Neural cell (in vitro differentiated cells): ENCODE measurements at regions not wholly inside any gene's neighbourhood (a gene's known extent, or its start where the extent isn't known, plus 50 kb on each side); places are given as distances from the start of the nearest gene placed in this dataset.

Experiments used
- H2AFZ ChIP-seq: fragments of 200-600, 300-800 bp; sonication (generic), shearing (Covaris generic); 2 replicates; pipeline ENCODE4 v1.6.0; 2014; ENCODE audit warnings: low read depth, mild to moderate bottlenecking, antibody characterized with exemption, low read length, moderate library complexity
- H3F3A ChIP-seq: fragments of 200-600 bp; shearing (Covaris generic); 2 replicates; pipeline ENCODE4 v1.6.1; 2016; ENCODE audit warnings: mild to moderate bottlenecking, moderate library complexity, mixed read lengths, antibody characterized with exemption, low read length; ENCODE audit not compliant: insufficient read depth, poor library complexity, severe bottlenecking
- H3K27ac ChIP-seq: fragments of 200-600, 300-800 bp; sonication (generic), shearing (Covaris generic); 2 replicates; pipeline ENCODE4 v1.5.1; 2014; ENCODE audit warnings: mild to moderate bottlenecking, low read length, moderate library complexity
- H3K27me3 ChIP-seq: fragments of 300-800, 200-600 bp; sonication (generic), shearing (Covaris generic); 2 replicates; pipeline ENCODE4 v1.6.0; 2014; ENCODE audit warnings: mild to moderate bottlenecking, low read depth, low read length, moderate library complexity; ENCODE audit not compliant: insufficient read depth
- H3K36me3 ChIP-seq: fragments of 300-800, 200-600 bp; sonication (generic), shearing (Covaris generic); 2 replicates; pipeline ENCODE4 v1.5.1; 2014; ENCODE audit warnings: mild to moderate bottlenecking, antibody characterized with exemption, low read length, moderate library complexity; ENCODE audit not compliant: insufficient read depth
- H3K4me2 ChIP-seq: fragments of 300-800, 200-600 bp; sonication (generic), shearing (Covaris generic); 2 replicates; pipeline ENCODE4 v1.6.0; 2014; ENCODE audit warnings: mild to moderate bottlenecking, low read length
- H3K4me3 ChIP-seq: fragments of 300-800, 200-600 bp; sonication (generic), shearing (Covaris generic); 2 replicates; pipeline ENCODE4 v1.5.1; 2014; ENCODE audit warnings: mild to moderate bottlenecking, low read length, moderate library complexity
- H3K79me2 ChIP-seq: fragments of 200-600 bp; shearing (Covaris generic); replicated peaks from 2 replicates; pipeline ENCODE4 v1.6.0; 2014; ENCODE audit warnings: mild to moderate bottlenecking, low read length, moderate library complexity; ENCODE audit not compliant: insufficient read depth
- H3K9ac ChIP-seq: fragments of 300-800, 200-600 bp; sonication (generic), shearing (Covaris generic); 2 replicates; pipeline ENCODE4 v1.6.1; 2016; ENCODE audit warnings: mild to moderate bottlenecking, low read length, mixed read lengths
- H3K9me2 ChIP-seq: fragments of 200-600 bp; shearing (Covaris generic); 2 replicates; pipeline ENCODE4 v1.6.1; 2016; ENCODE audit warnings: mild to moderate bottlenecking, low read length, mixed read lengths; ENCODE audit not compliant: insufficient read depth
- H3K9me3 ChIP-seq: fragments of 200-600, 300-800 bp; sonication (generic), shearing (Covaris generic); 2 replicates; pipeline ENCODE4 v1.6.1; 2016; ENCODE audit warnings: mild to moderate bottlenecking, mixed run types, low read length, moderate library complexity, mixed read lengths
- H4K20me1 ChIP-seq: fragments of 200-600 bp; shearing (Covaris generic); 2 replicates; pipeline ENCODE4 v1.6.1; 2016; ENCODE audit warnings: mild to moderate bottlenecking, mixed run types; ENCODE audit not compliant: insufficient read depth
- CTCF ChIP-seq: fragments of 450-650 bp; IDR thresholded peaks from 2 replicates; pipeline ENCODE4 v1.5.1; 2014; ENCODE audit warnings: antibody characterized with exemption, mild to moderate bottlenecking, moderate library complexity; ENCODE audit not compliant: poor library complexity, severe bottlenecking
- EP300 ChIP-seq: fragments of 450-650 bp; conservative IDR thresholded peaks from 2 replicates; pipeline ENCODE4 v1.6.1; 2014; ENCODE audit warnings: antibody characterized with exemption, mild to moderate bottlenecking, moderate library complexity; ENCODE audit not compliant: poor library complexity, severe bottlenecking
- EZH2 ChIP-seq: fragments of 200-600, 300-800 bp; shearing (Covaris generic), sonication (generic); IDR thresholded peaks from 2 replicates; pipeline ENCODE4 v1.6.1; 2014; ENCODE audit warnings: antibody characterized with exemption, low read length, borderline replicate concordance, mild to moderate bottlenecking; ENCODE audit not compliant: insufficient read depth, poor library complexity, severe bottlenecking
- MXI1 ChIP-seq: fragments of 450-650 bp; conservative IDR thresholded peaks from 2 replicates; pipeline ENCODE4 v1.6.1; 2014; ENCODE audit warnings: antibody characterized with exemption, mild to moderate bottlenecking; ENCODE audit not compliant: poor library complexity, severe bottlenecking
- POLR2AphosphoS5 ChIP-seq: IDR thresholded peaks from 2 replicates; pipeline ENCODE4 v1.6.1; 2012
- RAD21 ChIP-seq: fragments of 450-650 bp; conservative IDR thresholded peaks from 2 replicates; pipeline ENCODE4 v1.6.1; 2014; ENCODE audit warnings: antibody characterized with exemption, mild to moderate bottlenecking, moderate library complexity
- REST ChIP-seq: IDR thresholded peaks from 2 replicates; pipeline ENCODE4 v1.6.1; 2012; ENCODE audit warnings: borderline replicate concordance
- SMC3 ChIP-seq: fragments of 450-650 bp; conservative IDR thresholded peaks from 2 replicates; pipeline ENCODE4 v1.6.1; 2014; ENCODE audit warnings: antibody characterized with exemption, mild to moderate bottlenecking, moderate library complexity; ENCODE audit not compliant: poor library complexity
- TAF1 ChIP-seq: IDR thresholded peaks from 2 replicates; pipeline ENCODE4 v1.6.1; 2012; ENCODE audit warnings: low read depth

DNA sequence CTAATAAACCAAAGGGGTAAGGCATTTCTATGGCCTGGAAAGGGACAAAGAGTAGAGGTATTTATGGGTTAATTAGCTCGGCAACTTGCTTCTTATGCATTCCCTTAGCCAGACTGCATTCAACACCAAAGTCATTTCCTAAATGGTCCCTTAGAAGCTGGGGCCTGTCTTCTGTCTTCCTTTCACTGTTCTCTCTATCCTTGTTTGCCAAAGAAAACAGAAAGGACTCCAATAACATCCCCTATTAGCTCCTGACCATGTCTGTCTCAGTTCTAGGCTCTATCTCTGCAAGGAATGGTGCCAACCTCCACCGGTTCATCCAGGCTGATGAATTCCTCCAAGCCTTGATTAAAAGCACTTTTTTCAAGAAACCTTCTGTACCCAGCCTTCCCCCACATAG lies 123.5 kb downstream of the KCTD12 start:
- H3K4me3 ChIP-seq = no peak overlapping the region
- H3F3A ChIP-seq = no peaks in the 10 kb centered on the region
- no peaks in the 10 kb centered on the region for H3K9me3 ChIP-seq
- no peaks in the 10 kb centered on the region for H3K9me2 ChIP-seq
- H3K27me3 ChIP-seq = no peaks in the 10 kb centered on the region
- TF ChIP-seq CTCF (no peak), REST (no peak), POLR2AphosphoS5 (no peak), EP300 (no peak), RAD21 (no peak), SMC3 (no peak), MXI1 (no peak), EZH2 (no peak), TAF1 (no peak)
- H3K9ac ChIP-seq = no peak overlapping the region
- H3K79me2 ChIP-seq = no peaks in the 10 kb centered on the region
- no peak overlapping the region for H3K27ac ChIP-seq
- H3K4me2 ChIP-seq = no peak overlapping the region
- no peak overlapping the region for H2AFZ ChIP-seq
- H3K36me3 ChIP-seq = no peaks in the 10 kb centered on the region
- H4K20me1 ChIP-seq = no peaks in the 10 kb centered on the region

GRCh38 chr13:76759877-76760276 lies 126.3 kb downstream of the KCTD12 start:
- H2AFZ ChIP-seq = no peak overlapping the region
- no peak overlapping the region for H3K4me2 ChIP-seq
- H3K9me2 ChIP-seq = no peaks in the 10 kb centered on the region
- no peaks in the 10 kb centered on the region for H3K79me2 ChIP-seq
- no peak overlapping the region for H3K9ac ChIP-seq
- no peak overlapping the region for H3K4me3 ChIP-seq
- TF ChIP-seq CTCF = no peak
- no peak for TF ChIP-seq EZH2
- TF ChIP-seq REST = no peak
- TF ChIP-seq RAD21 = no peak
- no peak for TF ChIP-seq EP300
- no peak for TF ChIP-seq POLR2AphosphoS5
- TF ChIP-seq TAF1 = no peak
- no peak for TF ChIP-seq SMC3
- no peak for TF ChIP-seq MXI1
- no peak overlapping the region for H3K27ac ChIP-seq
- H3F3A ChIP-seq = no peaks in the 10 kb centered on the region
- no peaks in the 10 kb centered on the region for H3K9me3 ChIP-seq
- H3K27me3 ChIP-seq = no peaks in the 10 kb centered on the region
- H3K36me3 ChIP-seq = no peaks in the 10 kb centered on the region
- no peaks in the 10 kb centered on the region for H4K20me1 ChIP-seq
